A549 (cell line): ENCODE measurements at regions not wholly inside any gene's neighbourhood (a gene's known extent, or its start where the extent isn't known, plus 50 kb on each side); places are given as distances from the start of the nearest gene placed in this dataset.
"Not testable (repeated sequence)": the region's sequence is repeated elsewhere in the genome, so short reads cannot be mapped to it uniquely, and the experiment has no call there.

Experiments
- ATAC-seq, 2 experiments: fragments of 200-7000 bp in 1 of 2; fragments of >200 bp in 1 of 2; cut with Nextera tagmentation in 1 of 2; cut with Tn5 transposase in 1 of 2; 3 replicates each; pipeline versions ENCODE4 v1.8.0 to v1.9.1; 2018 to 2020; ENCODE audit warnings: mild to moderate bottlenecking in 1 of 2, moderate library complexity in 1 of 2
- CTCF ChIA-PET: fragments of 300-600 bp; sonication (Branson Sonifier 250); formaldehyde crosslinking; extraction: SDS; loops from one replicate; lab custom pipeline; 2021; ENCODE audit warnings: antibody characterized with exemption, inconsistent platforms; lab: Yijun Ruan, JAX
- POLR2A ChIA-PET: fragments of 350-600 bp; formaldehyde crosslinking; extraction: SDS; loops from one replicate; lab custom pipeline; 2021; ENCODE audit warnings: antibody characterized with exemption, inconsistent platforms; lab: Yijun Ruan, JAX
- DNase-seq, 2 experiments: peaks; one replicate each; pipeline versions ENCODE4 v3.0.0 to v3.0.0-alpha.2; 2011 to 2016; ENCODE audit warnings: low read depth in 1 of 2, low spot score in 1 of 2
- FAIRE-seq: peaks from 2 replicates; lab custom pipeline; 2011; peaks lifted over from hg19 to GRCh38; lab: Jason Lieb, UNC
- H3K27ac ChIP-seq, 2 experiments: fragments of >200 bp; sonication (Bioruptor Twin); formaldehyde crosslinking; 3 replicates each; pipeline ENCODE4 v1.5.1; 2016 to 2017
- H3K4me1 ChIP-seq: fragments of >200 bp; sonication (Bioruptor Twin); formaldehyde crosslinking; 3 replicates; pipeline ENCODE4 v1.6.1; 2016
- H3K4me2 ChIP-seq: fragments of >200 bp; sonication (Bioruptor Twin); formaldehyde crosslinking; 3 replicates; pipeline ENCODE4 v1.6.1; 2016
- H3K4me3 ChIP-seq: fragments of >200 bp; sonication (Bioruptor Twin); formaldehyde crosslinking; 3 replicates; pipeline ENCODE4 v1.5.1; 2016
- H3K9me3 ChIP-seq: fragments of >200 bp; sonication (Bioruptor Twin); formaldehyde crosslinking; 3 replicates; pipeline ENCODE4 v1.6.1; 2016
- WGBS: methylation state at CpG from one replicate; pipeline ENCODE4 v1.1.6; 2017; ENCODE audit errors: missing lambda C conversion rate; 5-methylcytosine and 5-hydroxymethylcytosine counted together

- FAIRE-seq, H3K27ac ChIP-seq, H3K4me2 ChIP-seq, H3K9me3 ChIP-seq, CTCF ChIA-PET, POLR2A ChIA-PET, H3K4me3 ChIP-seq, H3K4me1 ChIP-seq, DNase-seq: not testable (repeated sequence)
- peak; percentile 51 to 87; a peak in 4 of 6 replicates for ATAC-seq
- no CpG with 5 or more reads among the region's 3 CpGs for WGBS
Observed at GRCh38 chr2:109976319-109976718, 77.8 kb downstream of the LIMS3 start.

GRCh38 chr2:109980754-109981153 is 82.3 kb downstream of the LIMS3 start:
- H3K27ac ChIP-seq, H3K9me3 ChIP-seq, H3K4me1 ChIP-seq, POLR2A ChIA-PET, DNase-seq, CTCF ChIA-PET, H3K4me3 ChIP-seq, H3K4me2 ChIP-seq: not testable (repeated sequence)
- peak; percentile 36 for FAIRE-seq
- peak in 1 of 2 experiments; percentile 73; a peak in 3 of 6 replicates for ATAC-seq
- WGBS, result no CpG with 5 or more reads among the region's 4 CpGs

- CTCF ChIA-PET, POLR2A ChIA-PET: not testable (repeated sequence)
Observed at GRCh38 chr2:109986389-109987088, 88.1 kb downstream of the LIMS3 start.

GRCh38 chr2:109987089-109987420 is 88.6 kb downstream of the LIMS3 start:
- CTCF ChIA-PET, DNase-seq, H3K27ac ChIP-seq, FAIRE-seq, H3K4me3 ChIP-seq, H3K4me1 ChIP-seq, H3K9me3 ChIP-seq, H3K4me2 ChIP-seq, POLR2A ChIA-PET: not testable (repeated sequence)
- peak; percentile 42 to 55 for ATAC-seq
- WGBS, result no CpG with 5 or more reads among the region's 22 CpGs

More at GRCh38 chr2:109986389-109987088, 88.1 kb downstream of the LIMS3 start:
- not testable (repeated sequence) for H3K4me2 ChIP-seq, DNase-seq, H3K4me1 ChIP-seq, H3K4me3 ChIP-seq, H3K9me3 ChIP-seq, H3K27ac ChIP-seq
- peak; percentile 87 to 88 for ATAC-seq
- no CpG with 5 or more reads among the region's 43 CpGs for WGBS
- FAIRE-seq, result peak; percentile 63

GRCh38 chr2:109987458-109988345 is 89.2 kb downstream of the LIMS3 start:
- DNase-seq, H3K4me2 ChIP-seq, POLR2A ChIA-PET, H3K9me3 ChIP-seq, H3K4me3 ChIP-seq, H3K4me1 ChIP-seq, H3K27ac ChIP-seq, CTCF ChIA-PET, FAIRE-seq: not testable (repeated sequence)
- no CpG with 5 or more reads among the region's 75 CpGs for WGBS
- ATAC-seq, result peak; percentile 78 to 83

GRCh38 chr2:109999395-109999794 is 100.9 kb downstream of the LIMS3 start:
- POLR2A ChIA-PET, CTCF ChIA-PET, H3K4me2 ChIP-seq, ATAC-seq, H3K4me3 ChIP-seq, H3K4me1 ChIP-seq, FAIRE-seq, DNase-seq, H3K9me3 ChIP-seq, H3K27ac ChIP-seq: not testable (repeated sequence)

GRCh38 chr2:110002502-110002901 is 104.0 kb downstream of the LIMS3 start:
- FAIRE-seq, CTCF ChIA-PET: not testable (repeated sequence)

GRCh38 chr2:110013388-110013787 is 102.2 kb downstream of the MALL start:
- ATAC-seq, H3K4me3 ChIP-seq, H3K27ac ChIP-seq, H3K4me2 ChIP-seq, H3K4me1 ChIP-seq, DNase-seq, H3K9me3 ChIP-seq, FAIRE-seq, POLR2A ChIA-PET, CTCF ChIA-PET: not testable (repeated sequence)
- no CpG with 5 or more reads among the region's 2 CpGs for WGBS

More at GRCh38 chr2:110002502-110002901, 104.0 kb downstream of the LIMS3 start:
- POLR2A ChIA-PET, H3K9me3 ChIP-seq, H3K27ac ChIP-seq, ATAC-seq, H3K4me3 ChIP-seq, H3K4me1 ChIP-seq, DNase-seq, H3K4me2 ChIP-seq: not testable (repeated sequence)
- no CpG with 5 or more reads among the region's 2 CpGs for WGBS

- ATAC-seq, result peak; percentile 90 to 91
- FAIRE-seq, H3K27ac ChIP-seq, H3K4me1 ChIP-seq, H3K4me3 ChIP-seq, H3K9me3 ChIP-seq, H3K4me2 ChIP-seq, CTCF ChIA-PET, DNase-seq, POLR2A ChIA-PET: not testable (repeated sequence)
- WGBS, result no CpG with 5 or more reads among the region's 5 CpGs
Observed at GRCh38 chr2:110016381-110017092, 99.1 kb downstream of the MALL start.

GRCh38 chr2:110020269-110020668 is 95.4 kb downstream of the MALL start:
- DNase-seq, H3K4me1 ChIP-seq, H3K4me3 ChIP-seq, FAIRE-seq, ATAC-seq, H3K27ac ChIP-seq, H3K4me2 ChIP-seq, POLR2A ChIA-PET, H3K9me3 ChIP-seq, CTCF ChIA-PET: not testable (repeated sequence)

- CTCF ChIA-PET, H3K9me3 ChIP-seq, H3K4me2 ChIP-seq, H3K4me1 ChIP-seq, POLR2A ChIA-PET, FAIRE-seq, DNase-seq, H3K27ac ChIP-seq, H3K4me3 ChIP-seq: not testable (repeated sequence)
- WGBS, result no CpG with 5 or more reads among the region's 9 CpGs
- ATAC-seq, result peak in 1 of 2 experiments; percentile 34; a peak in 3 of 6 replicates
Observed at GRCh38 chr2:110022278-110022677, 93.3 kb downstream of the MALL start.
